Right renal pelvis (tissue), 4 donors: ENCODE measurements at regions not wholly inside any gene's neighbourhood (a gene's known extent, or its start where the extent isn't known, plus 50 kb on each side); places are given as distances from the start of the nearest gene placed in this dataset.

ENCODE experiments used
- DNase-seq, 4 donors: peaks; one replicate each; pipeline ENCODE4 v3.0.0-alpha.2; 2013; ENCODE audit warnings: low read depth in 4 of 4, low spot score in 3 of 4, missing footprints in 1 of 4

DNA sequence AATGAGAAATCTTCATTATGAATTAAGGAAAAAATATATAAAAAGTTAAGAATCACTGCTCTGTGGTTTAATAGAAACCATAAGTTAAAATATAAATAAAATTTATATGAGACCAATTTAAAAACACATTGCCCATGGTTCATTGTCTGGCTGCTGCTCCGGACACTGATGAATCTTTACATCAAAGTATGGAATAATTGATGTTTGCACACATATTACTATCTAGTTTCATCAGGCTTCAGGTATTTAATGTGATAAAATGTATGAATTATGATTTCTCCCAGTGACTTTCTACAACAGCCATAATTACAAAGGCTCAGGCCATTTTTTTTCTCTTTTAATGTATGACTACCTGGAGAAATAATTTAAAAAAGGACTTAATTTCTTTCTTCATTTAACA lies 599.1 kb upstream of the PRMT6 start:
- no peak for DNase-seq

DNA sequence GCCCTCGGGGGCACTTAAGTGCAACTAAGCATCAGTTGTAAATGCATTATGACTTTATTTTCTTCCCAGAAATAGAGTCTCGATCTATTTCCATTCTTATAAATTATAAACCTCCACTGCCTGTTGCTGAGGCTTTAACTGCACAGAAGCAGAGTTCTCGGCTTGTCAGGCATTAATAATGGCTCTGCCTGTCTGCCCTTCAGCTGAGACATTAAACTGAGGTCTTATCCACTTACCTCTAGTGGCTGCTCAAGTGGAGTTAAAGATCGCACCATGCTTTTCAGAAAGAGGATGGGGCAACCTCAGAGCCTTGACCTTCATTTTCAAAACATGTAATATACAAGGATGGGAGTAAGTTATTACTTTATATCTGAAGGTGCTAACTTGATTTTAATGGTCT lies 597.6 kb upstream of the PRMT6 start:
- no peak for DNase-seq

DNA sequence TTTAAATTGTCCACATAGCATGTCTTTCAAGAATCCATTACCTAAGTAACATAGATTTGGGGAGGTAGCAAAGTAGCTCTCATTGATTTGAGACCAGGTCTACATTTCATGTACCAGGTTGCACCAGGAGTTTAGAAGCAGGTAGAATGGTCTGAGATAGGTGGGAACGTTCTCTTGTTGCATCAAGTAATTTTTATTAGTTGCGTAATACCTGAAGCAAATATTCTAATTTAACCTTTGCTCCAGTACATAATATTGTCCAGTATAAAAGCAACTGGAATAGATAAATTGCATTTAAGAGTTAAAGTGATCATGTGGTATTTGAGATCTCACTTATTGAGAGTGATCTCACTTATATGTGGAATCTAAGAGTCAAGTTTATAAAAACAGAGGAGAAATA lies 597.1 kb upstream of the PRMT6 start:
- DNase-seq: no peak

DNA sequence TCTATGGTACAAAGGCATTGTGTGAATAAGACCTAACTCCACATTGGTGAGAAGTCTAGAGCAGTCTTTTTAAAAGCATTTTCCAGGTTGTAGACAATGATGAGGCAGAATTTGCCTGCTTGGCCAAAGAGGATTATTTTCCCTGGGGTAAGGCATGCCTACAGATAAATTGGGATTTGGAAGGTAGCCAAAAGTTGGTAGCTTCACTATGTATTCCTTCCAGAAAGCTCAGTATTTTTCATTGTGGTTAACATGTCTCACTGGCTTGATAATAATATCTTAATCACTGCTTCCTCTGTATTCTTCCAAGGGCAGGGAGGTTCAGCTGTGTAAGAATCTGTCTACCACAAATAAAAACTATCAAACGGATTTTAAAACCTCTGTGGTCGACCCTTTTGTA lies 590.8 kb upstream of the PRMT6 start:
- no peak for DNase-seq

DNA sequence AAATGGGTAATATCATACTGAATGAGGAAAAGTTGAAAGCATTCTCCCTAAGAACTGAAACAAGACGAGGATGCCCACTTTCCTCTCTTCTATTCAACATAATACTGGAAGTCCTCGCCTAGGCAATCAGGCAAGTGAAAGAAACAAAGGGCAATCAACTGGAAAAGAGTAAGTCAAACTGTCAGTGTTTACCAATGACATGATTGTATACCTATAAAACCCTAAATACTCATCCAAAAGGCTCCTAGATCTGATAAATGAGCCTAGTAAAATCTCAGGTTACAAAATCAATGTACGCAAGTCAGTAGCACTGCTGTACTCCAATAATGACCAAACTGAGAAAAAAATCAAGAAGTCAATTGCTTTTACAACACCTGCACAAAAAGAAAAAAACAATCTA lies 575.8 kb upstream of the PRMT6 start:
- DNase-seq: no peak

DNA sequence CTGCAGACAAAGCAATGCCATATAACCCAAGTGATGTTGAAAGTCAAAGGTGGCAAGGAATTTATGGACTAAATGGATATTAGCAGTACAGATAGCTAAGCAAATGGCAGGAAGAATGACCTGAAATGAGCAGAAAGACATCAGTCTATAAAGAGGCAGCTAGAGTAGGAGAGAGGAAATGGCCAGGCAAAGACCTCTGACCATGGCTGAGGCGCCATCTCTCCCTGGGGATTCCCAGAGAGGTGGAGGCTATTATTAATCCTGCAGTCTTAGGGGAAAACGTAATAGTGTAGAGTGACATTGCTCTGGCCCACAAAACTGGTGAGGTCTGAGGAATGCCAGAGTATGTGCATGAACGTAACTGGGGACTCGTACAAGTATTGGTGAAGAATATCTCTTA lies 563.6 kb upstream of the PRMT6 start:
- DNase-seq: no peak

DNA sequence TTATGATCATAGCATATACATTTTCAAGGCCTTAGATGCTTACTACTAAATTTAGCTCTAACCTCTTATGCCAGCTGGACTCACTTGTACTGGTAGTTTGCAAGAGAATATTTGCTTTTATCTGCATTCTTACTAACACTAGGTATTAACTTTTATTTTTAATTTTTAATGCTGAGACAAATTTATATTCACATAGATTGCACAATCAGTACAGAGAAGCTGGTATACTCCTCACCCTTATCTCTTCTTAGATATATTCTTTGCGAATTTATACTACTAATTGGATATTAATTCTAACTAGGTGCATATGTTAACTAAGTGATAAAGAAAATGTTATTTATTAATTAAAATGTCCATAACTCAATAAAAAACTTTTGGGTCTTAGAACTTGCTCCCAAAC lies 561.8 kb upstream of the PRMT6 start:
- no peak for DNase-seq

DNA sequence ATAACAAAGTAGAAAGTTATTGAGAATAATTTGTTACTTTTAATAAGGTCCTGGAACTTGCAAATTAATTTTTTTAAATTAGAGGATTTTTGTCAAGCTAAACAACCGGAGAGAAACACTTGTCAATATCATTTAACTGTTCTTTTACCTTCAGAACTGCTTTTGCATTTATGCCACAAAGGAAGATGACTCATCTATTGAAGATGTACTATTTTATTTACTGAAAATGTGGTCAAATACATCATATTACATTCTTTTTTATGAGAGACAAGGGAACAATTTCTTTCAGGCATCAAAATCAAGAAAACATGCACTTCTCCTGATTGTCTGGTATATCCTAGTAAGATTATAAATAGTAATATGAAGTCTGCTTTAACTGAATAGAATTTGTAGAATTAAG lies 558.2 kb upstream of the PRMT6 start:
- no peak for DNase-seq

DNA sequence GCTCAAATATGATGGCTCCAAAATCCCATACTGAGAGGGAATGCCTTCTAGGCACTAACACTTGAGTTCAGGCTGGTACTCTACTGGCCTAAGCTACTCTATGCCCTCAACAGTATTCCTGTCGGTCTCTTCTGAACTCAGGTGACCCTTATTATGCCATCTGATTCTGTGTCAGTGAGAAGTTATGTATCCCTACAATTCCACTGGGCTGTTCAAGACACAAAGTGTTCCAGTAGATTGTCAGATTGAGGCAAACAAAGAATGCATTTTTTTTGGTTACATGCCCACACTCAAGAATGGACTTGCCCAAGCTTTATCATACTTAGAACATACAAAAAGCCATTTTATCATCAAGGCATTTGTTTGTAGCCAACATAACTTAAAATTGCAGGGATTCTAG lies 553.8 kb upstream of the PRMT6 start:
- no peak for DNase-seq

DNA sequence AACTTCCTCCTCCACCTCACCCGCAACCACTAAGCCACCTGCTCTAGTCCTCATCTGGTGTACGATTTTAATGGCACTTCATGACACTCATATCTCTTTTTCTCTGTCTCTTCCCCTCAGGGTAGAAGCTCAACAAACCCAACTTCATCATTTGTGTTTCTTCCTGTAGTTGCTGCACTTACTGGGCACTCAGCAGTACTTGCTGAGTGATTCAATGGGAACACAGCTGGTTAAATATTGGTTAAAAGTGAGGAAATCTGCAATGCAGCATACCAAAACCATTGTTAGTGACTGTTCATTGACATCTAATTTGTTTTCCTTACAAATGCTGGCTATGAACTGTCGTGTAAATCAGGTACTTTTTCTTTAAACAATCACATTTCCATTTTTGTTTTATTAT lies 541.1 kb upstream of the PRMT6 start:
- DNase-seq: no peak

DNA sequence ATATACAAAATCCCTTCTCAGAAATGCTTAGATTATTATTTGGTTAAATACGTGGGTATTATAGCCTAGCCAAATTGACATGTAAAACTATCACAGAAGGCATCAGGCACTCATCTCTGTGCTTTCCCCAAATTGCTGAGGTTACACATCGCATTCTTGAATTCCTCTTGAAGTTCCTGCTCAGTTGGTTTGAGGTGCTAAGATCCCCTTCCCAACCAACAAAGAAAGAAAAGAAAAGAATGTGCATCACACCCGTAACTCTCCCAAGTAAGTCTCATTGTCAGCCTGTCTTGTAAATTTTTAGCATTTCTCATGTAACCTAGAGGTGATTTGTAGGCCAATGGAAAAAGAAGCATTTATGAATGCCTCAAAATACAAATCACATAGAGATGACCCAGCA lies 539.2 kb upstream of the PRMT6 start:
- DNase-seq: no peak

DNA sequence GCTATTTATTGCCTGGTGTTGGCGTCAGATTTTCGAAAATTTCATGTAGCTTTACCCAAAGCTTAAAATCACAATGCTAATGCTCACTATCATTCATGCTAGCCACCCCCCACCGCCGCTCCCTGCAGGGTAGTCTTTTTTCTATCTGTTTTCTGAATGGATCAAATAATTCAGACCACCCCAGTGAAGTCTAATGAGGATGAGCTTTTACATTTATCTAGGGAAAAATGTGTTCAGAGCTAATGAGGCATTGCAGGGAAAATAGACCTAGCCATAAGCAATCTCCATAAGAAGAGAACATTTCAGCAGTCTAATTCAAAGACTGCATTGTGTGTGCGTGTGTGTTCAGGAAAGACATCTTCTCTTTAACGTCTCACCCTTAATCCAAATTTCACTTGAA lies 533.0 kb upstream of the PRMT6 start:
- DNase-seq: no peak

DNA sequence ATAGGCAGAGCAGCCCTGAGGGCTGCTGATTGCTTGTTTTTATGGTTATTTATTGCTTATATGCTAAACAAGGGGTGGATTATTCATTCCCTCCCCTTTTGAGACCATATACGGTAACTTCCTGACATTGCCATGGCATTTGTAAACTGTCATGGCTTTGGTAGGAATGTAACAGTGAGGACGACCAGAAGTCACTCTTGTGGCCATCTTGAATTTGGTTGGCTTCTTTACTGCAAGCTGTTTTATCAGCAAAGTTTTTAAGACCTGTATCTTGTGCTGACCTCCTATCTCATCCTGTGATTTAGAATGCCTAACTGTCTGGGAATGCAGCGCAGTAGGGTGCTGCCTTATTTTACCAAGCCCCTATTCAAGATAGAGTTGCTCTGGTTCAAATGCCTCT lies 531.8 kb upstream of the PRMT6 start:
- DNase-seq: no peak

DNA sequence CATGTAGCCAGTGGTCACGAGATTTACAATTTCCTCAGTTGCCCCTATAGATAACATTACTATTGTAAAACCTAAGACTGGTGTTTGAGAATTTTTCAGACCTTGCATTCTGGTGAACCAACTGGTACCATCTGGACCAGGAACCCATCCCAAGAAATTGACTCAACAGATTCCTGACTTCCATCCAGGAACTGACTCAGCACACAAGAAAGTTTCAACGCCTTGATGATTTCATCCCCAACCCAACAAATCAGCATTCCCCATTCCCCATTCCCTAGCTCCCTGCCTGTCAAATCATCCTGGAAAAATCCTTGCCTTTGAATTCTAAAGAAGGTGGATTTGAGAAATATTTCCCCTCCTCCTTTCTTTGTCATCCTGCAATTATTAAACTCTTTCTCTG lies 529.8 kb upstream of the PRMT6 start:
- no peak for DNase-seq

DNA sequence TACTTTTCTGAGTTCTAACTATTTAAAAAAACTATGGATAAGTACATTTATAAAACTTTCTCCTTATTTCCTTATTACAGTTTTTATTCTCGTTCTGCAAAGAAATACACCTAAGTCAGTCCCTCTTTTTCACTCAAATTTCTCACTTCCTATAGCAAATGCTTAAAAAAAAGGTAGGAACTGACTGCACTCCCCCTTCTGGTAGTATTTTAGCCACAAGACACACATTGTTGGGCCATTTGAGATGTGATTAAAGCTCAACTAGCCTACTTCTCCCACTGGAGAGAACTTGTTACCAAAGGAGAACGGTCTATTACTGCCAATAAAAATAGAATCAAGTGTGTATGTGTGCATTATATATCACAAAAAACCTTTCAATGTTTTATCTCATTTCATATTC lies 521.9 kb upstream of the PRMT6 start:
- DNase-seq: no peak

DNA sequence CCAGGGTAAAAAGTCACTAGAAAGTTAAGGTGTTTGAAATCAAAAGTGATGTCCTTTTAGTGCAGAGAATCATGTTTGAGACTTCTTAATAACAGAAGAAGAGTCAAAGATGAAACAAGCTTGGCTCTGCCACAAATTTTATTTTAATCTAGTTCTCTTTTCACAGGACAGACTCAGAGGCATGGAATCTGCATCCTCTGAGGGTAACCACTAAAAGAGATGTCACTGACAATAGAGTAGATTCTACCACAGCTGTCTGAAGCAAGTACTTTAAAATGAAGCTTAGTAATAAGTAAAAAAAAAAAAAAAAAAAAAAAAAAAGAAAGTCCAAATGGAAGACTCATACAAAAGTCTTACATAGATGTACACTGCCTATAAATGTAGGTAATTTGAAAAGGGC lies 519.7 kb upstream of the PRMT6 start:
- no peak for DNase-seq

DNA sequence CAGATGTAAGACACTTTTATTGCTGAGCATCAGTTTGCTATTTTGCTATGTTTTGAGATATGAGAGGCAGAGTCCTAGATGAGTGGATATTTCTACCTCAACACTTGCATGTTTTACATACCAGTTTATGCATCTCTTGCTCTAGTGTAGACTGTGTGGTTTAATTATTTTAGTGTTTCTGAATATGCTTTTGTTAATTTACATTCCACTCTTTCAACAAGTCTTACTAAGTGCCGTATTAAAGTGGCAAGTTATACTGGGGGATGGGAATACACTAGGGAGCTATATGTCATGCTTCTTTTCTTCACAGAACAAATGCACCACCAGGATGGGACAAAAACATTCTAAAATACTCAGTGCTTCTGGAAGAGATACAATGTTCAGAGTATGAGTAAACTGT lies 507.7 kb upstream of the PRMT6 start:
- no peak for DNase-seq

DNA sequence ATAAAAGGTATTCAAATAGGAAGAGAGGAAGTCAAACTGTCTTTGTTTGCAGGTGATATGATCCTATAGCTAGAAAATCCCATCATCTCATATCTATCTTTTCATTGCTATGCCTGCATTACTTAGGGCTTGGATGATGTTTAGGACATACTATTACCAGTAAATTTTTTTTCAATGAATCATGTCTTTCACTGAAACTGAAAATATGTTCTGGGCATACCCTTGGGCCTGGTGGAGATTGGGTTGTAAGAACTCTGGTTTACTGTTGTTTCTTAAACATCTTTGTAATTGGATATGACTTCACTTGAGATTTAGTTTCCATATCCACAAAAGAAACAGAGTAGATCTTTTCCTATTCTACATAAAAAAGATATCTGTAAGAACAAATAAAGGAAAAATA lies 502.2 kb upstream of the PRMT6 start:
- no peak for DNase-seq

DNA sequence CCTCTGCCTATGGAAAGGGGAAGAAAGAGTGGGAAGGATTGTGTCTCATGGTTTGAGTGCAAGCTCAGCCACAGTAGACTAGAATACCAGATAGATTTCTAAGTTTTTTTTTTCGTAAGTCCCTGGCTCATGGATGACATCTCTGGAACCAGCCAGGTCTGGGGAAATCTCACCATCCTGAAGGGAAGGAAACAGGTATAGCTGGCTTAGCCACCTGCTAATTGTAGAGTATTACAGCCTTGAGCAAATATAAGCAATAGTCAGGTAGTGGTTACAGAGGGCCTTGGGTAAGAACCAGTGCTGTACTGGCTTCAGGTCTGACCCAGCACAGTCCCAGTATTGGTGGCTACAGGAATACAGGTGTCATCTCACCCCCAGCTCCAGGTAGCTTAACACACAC lies 500.9 kb upstream of the PRMT6 start:
- no peak for DNase-seq

DNA sequence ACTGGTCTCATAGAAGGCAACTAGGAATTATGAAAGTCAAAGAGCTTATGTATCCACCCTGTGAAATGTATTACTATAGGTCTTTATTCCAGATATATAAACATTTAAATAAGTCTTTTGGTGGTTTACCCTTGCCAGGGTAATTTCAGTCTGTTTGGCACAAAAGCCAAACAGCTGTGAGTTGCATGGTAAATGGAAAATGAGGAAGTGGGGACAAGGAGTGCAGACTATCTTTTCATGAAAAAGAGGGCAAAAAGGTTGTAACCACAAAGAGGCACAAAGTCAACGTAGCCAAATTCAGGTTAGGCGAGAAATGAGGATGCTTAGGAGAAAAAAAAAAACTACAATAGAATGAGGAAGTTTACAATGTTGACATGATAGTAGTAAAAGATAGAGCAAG lies 492.3 kb upstream of the PRMT6 start:
- DNase-seq: no peak

DNA sequence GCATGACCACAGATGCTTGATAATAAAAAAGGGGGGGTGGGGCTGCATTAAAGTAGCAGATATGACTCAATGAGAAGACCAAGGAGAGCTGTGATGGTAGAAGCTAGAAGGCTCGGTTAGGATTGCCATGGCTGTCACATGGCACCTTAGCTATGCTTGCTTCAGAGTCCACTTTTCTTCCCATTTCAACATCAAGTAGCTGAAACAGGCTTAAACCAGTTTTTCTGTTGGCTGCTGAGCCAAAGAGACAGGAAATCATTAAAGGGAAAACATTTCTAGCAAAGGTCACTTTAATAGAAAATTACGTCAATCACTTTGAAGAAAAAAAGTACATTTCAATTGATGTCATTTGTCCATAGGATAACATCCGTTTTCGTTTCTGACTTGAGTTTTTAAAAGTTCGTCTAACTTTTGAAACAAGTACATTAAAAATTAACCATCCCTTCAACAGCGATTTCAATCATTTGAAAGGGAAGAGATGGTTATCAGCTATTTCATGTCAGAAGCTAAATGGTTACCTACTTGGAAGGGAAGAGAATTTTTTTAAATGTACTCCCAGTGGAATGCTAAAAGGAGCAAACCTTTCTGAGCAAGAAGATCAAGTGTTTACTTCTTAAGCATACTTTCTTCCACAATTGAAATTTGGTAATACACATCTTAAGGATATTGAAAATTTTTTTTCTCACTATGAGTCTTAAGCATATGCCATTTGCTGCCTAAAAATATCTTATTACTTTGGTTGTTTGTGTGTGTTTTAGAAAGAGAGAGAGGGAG lies 488.1 kb upstream of the PRMT6 start:
- DNase-seq: peak in 1 of 4 donors; percentile 20

DNA sequence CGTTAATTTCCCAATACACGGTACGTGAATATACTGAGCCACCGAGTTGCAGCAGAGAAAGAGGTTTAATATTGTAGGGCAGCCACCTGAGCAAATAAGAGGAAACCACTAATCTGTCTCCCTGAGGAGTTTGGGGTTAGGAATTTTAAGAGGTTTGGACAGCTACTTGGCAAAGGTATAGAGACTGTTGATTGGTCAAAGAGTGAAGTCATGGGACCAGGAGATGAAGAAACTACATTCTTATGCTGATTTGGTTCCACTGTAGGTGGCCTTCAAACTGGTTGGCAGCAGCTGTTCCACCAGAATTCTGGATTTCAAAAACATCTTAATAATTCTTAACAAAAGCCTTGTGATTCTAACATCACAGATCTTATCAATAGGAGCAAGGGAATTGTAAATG lies 485.4 kb upstream of the PRMT6 start:
- DNase-seq: no peak

DNA sequence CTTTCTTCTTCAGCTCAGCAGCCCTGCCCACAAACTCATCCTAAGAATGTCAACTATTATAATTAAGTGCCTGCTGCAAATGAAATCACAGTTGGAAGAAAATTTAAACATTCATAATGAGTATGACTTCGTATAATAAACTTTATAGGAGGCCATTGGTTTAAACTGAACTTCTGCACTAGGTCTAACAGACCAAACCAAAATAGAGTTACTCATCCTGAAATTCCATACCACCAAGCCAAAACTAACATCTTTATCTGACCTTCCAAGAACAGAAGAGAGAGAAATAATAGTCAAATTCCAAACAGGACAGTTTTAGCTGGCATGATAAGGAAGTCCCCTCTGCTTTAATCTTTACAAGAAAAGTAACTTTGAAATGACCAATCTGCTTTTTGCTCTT lies 472.4 kb upstream of the PRMT6 start:
- no peak for DNase-seq
